Neutrophil (primary cell): ENCODE measurements at regions not wholly inside any gene's neighbourhood (a gene's known extent, or its start where the extent isn't known, plus 50 kb on each side); places are given as distances from the start of the nearest gene placed in this dataset.

ENCODE experiments used
- H3K27ac ChIP-seq: fragments of 200-600 bp; sonication (generic); 2 replicates; pipeline ENCODE4 v1.5.1; 2016; ENCODE audit warnings: mild to moderate bottlenecking, moderate library complexity
- H3K27me3 ChIP-seq: fragments of 200-600 bp; sonication (generic); 2 replicates; pipeline ENCODE4 v1.6.0; 2016; ENCODE audit warnings: mild to moderate bottlenecking
- H3K36me3 ChIP-seq: fragments of 200-600 bp; sonication (generic); 2 replicates; pipeline ENCODE4 v1.5.1; 2017
- H3K4me1 ChIP-seq, 2 experiments: fragments of 200-600 bp in 1 of 2; sonication (generic) in 1 of 2; 1 replicate in 1 of 2; 2 replicates in 1 of 2; pipeline versions ENCODE4 v1.5.1 to v1.6.1; 2013 to 2016; ENCODE audit warnings: low read depth in 1 of 2, low read length in 1 of 2, mild to moderate bottlenecking in 1 of 2, moderate library complexity in 1 of 2; ENCODE audit not compliant: control insufficient read depth in 1 of 2, insufficient read depth in 1 of 2
- H3K4me3 ChIP-seq, 2 experiments: fragments of 200-600 bp in 1 of 2; sonication (generic) in 1 of 2; 1 replicate in 1 of 2; 2 replicates in 1 of 2; pipeline ENCODE4 v1.5.1; 2013 to 2016; ENCODE audit warnings: low read depth in 1 of 2, low read length in 1 of 2, mild to moderate bottlenecking in 1 of 2, moderate library complexity in 1 of 2
- H3K9me3 ChIP-seq: fragments of 200-600 bp; sonication (generic); 2 replicates; pipeline ENCODE4 v1.5.1; 2016
- CTCF ChIP-seq: fragments of 200-600 bp; sonication (generic); IDR thresholded peaks from 2 replicates; pipeline ENCODE4 v1.5.1; 2016; ENCODE audit warnings: antibody characterized with exemption

GRCh38 chr15:62920682-62921502 is 121.7 kb upstream of the TPM1 start:
- Histone ChIP-seq H3K4me3 (no peak overlapping the region), H3K27me3 (peaks cover 28% of the 10 kb centered on the region), H3K27ac (peak overlapping the region; percentile 47), H3K36me3 (no peaks in the 10 kb centered on the region), H3K4me1 (peaks cover 21 to 25% of the 10 kb centered on the region in 2 experiments), H3K9me3 (no peaks in the 10 kb centered on the region)
- no peak for TF ChIP-seq CTCF

- Histone ChIP-seq H3K4me1 (peaks cover 21 to 25% of the 10 kb centered on the region in 2 experiments), H3K9me3 (no peaks in the 10 kb centered on the region), H3K27ac (no peak overlapping the region), H3K36me3 (no peaks in the 10 kb centered on the region), H3K4me3 (no peak overlapping the region), H3K27me3 (peaks cover 12% of the 10 kb centered on the region)
- no peak for TF ChIP-seq CTCF
These were observed 120.0 kb upstream of the TPM1 start for GRCh38 chr15:62922514-62922913.

GRCh38 chr15:62925875-62926274 is 116.7 kb upstream of the TPM1 start:
- no peak for TF ChIP-seq CTCF
- H3K27ac ChIP-seq = no peak overlapping the region

GRCh38 chr15:62927196-62927595 is 115.4 kb upstream of the TPM1 start:
- Histone ChIP-seq H3K27me3 (peaks cover 24% of the 10 kb centered on the region), H3K4me1 (peaks cover 6 to 9% of the 10 kb centered on the region in 2 experiments), H3K9me3 (no peaks in the 10 kb centered on the region), H3K36me3 (no peaks in the 10 kb centered on the region), H3K4me3 (no peak overlapping the region), H3K27ac (no peak overlapping the region)
- no peak for TF ChIP-seq CTCF

More at GRCh38 chr15:62925875-62926274, 116.7 kb upstream of the TPM1 start:
- Histone ChIP-seq H3K9me3 (no peaks in the 10 kb centered on the region), H3K4me3 (no peak overlapping the region), H3K4me1 (peaks cover 12 to 13% of the 10 kb centered on the region in 2 experiments), H3K27me3 (peaks cover 24% of the 10 kb centered on the region), H3K36me3 (no peaks in the 10 kb centered on the region)

- no peak overlapping the region for H3K27ac ChIP-seq
- peaks cover 6 to 12% of the 10 kb centered on the region in 2 experiments for H3K4me1 ChIP-seq
- H3K36me3 ChIP-seq = no peaks in the 10 kb centered on the region
- H3K4me3 ChIP-seq = no peak overlapping the region
- H3K27me3 ChIP-seq = peaks cover 24% of the 10 kb centered on the region
- TF ChIP-seq CTCF = no peak
- H3K9me3 ChIP-seq = no peaks in the 10 kb centered on the region
These were observed 114.7 kb upstream of the TPM1 start for GRCh38 chr15:62927836-62928235.
